ENCODE measurements at regions not wholly inside any gene's neighbourhood (a gene's known extent, or its start where the extent isn't known, plus 50 kb on each side); places are given as distances from the start of the nearest gene placed in this dataset.
A peak's percentile ranks its signal among the peaks of the same experiment; 100 is the strongest.

GRCh38 chr17:14630621-14631020 lies 329.7 kb downstream of the HS3ST3B1 start:
- H3K4me3 ChIP-seq (replicated peaks; ENCODE audit: low read depth, low read length): no peak overlapping the region
- TF ChIP-seq CTCF (IDR thresholded peaks at IDR 0.05; ENCODE audit: low read depth, low read length, missing control alignments): no peak
- no peak for DNase-seq (ENCODE audit: extremely low read depth, low read depth)

GRCh38 chr17:14630046-14630445 lies 329.2 kb downstream of the HS3ST3B1 start:
- TF ChIP-seq CTCF (IDR thresholded peaks at IDR 0.05; ENCODE audit: low read depth, low read length, missing control alignments): no peak
- no peak for DNase-seq (ENCODE audit: extremely low read depth, low read depth)
- H3K4me3 ChIP-seq (replicated peaks; ENCODE audit: low read depth, low read length): no peak overlapping the region

- TF ChIP-seq CTCF (IDR thresholded peaks at IDR 0.05; ENCODE audit: low read depth, low read length, missing control alignments): no peak
- H3K4me3 ChIP-seq (replicated peaks; ENCODE audit: low read depth, low read length): no peak overlapping the region
- peak; percentile 32 for DNase-seq (ENCODE audit: extremely low read depth, low read depth)
Observed at GRCh38 chr17:14622615-14623101, 321.8 kb downstream of the HS3ST3B1 start.

- no peak for TF ChIP-seq CTCF (IDR thresholded peaks at IDR 0.05; ENCODE audit: low read depth, low read length, missing control alignments)
- H3K4me3 ChIP-seq (replicated peaks; ENCODE audit: low read depth, low read length): no peak overlapping the region
- no peak for DNase-seq (ENCODE audit: extremely low read depth, low read depth)
Observed at GRCh38 chr17:14621826-14622614, 321.1 kb downstream of the HS3ST3B1 start.

GRCh38 chr17:14619821-14620220 lies 318.9 kb downstream of the HS3ST3B1 start:
- DNase-seq (ENCODE audit: extremely low read depth, low read depth): no peak
- no peak overlapping the region for H3K4me3 ChIP-seq (replicated peaks; ENCODE audit: low read depth, low read length)
- no peak for TF ChIP-seq CTCF (IDR thresholded peaks at IDR 0.05; ENCODE audit: low read depth, low read length, missing control alignments)

- DNase-seq (ENCODE audit: extremely low read depth, low read depth): no peak
- H3K4me3 ChIP-seq (replicated peaks; ENCODE audit: low read depth, low read length): no peak overlapping the region
- no peak for TF ChIP-seq CTCF (IDR thresholded peaks at IDR 0.05; ENCODE audit: low read depth, low read length, missing control alignments)
Observed at GRCh38 chr17:14616528-14616927, 315.6 kb downstream of the HS3ST3B1 start.

GRCh38 chr17:14605267-14605599 lies 304.4 kb downstream of the HS3ST3B1 start:
- no peak for TF ChIP-seq CTCF (IDR thresholded peaks at IDR 0.05; ENCODE audit: low read depth, low read length, missing control alignments)
- DNase-seq (ENCODE audit: extremely low read depth, low read depth): no peak
- H3K4me3 ChIP-seq (replicated peaks; ENCODE audit: low read depth, low read length): no peak overlapping the region
